OCI-LY3 (cell line): ENCODE measurements at regions not wholly inside any gene's neighbourhood (a gene's known extent, or its start where the extent isn't known, plus 50 kb on each side); places are given as distances from the start of the nearest gene placed in this dataset.

Source experiments
- H2AFZ ChIP-seq: fragments of 200-600, 300-600 bp; shearing (Covaris generic); 2 replicates; pipeline ENCODE4 v1.6.0; 2014; ENCODE audit warnings: antibody characterized with exemption, low read depth, low read length
- H3K27ac ChIP-seq: fragments of 200-600, 300-600 bp; sonication (generic); 2 replicates; pipeline ENCODE4 v1.5.1; 2014; ENCODE audit warnings: mild to moderate bottlenecking, low read length, moderate library complexity, mixed read lengths
- H3K27me3 ChIP-seq: fragments of 200-600, 300-600 bp; sonication (generic); 2 replicates; pipeline ENCODE4 v1.6.1; 2014; ENCODE audit warnings: low read depth, low read length, mixed read lengths
- H3K36me3 ChIP-seq: fragments of 200-600, 300-600 bp; sonication (generic); replicated peaks from 2 replicates; pipeline ENCODE3; 2014; ENCODE audit warnings: low read depth, low read length, mixed read lengths
- H3K4me1 ChIP-seq: fragments of 300-600, 200-600 bp; sonication (generic); 2 replicates; pipeline ENCODE4 v1.6.1; 2014; ENCODE audit warnings: low read length, mixed read lengths
- H3K4me2 ChIP-seq: fragments of 200-600, 300-600 bp; sonication (generic); 2 replicates; pipeline ENCODE4 v1.6.1; 2014; ENCODE audit warnings: low read length, mixed read lengths
- H3K4me3 ChIP-seq: fragments of 300-600, 200-600 bp; sonication (generic); 2 replicates; pipeline ENCODE4 v1.5.1; 2014; ENCODE audit warnings: antibody characterized with exemption, mild to moderate bottlenecking, low read length, moderate library complexity
- H3K79me2 ChIP-seq: fragments of 300-600, 200-600 bp; shearing (Covaris generic); 2 replicates; pipeline ENCODE4 v1.6.1; 2014; ENCODE audit warnings: mild to moderate bottlenecking, low read length, mixed read lengths
- H3K9ac ChIP-seq: fragments of 300-600, 200-600 bp; shearing (Covaris generic); 2 replicates; pipeline ENCODE4 v1.6.0; 2014; ENCODE audit warnings: mild to moderate bottlenecking, low read length, moderate library complexity
- H3K9me3 ChIP-seq: fragments of 200-600, 300-600 bp; shearing (Covaris generic); 2 replicates; pipeline ENCODE4 v1.6.1; 2014; ENCODE audit warnings: low read length, mixed read lengths; ENCODE audit not compliant: insufficient read depth
- H4K20me1 ChIP-seq: fragments of 200-600, 300-600 bp; sonication (generic); 2 replicates; pipeline ENCODE4 v1.6.1; 2016; ENCODE audit warnings: low read length, mixed read lengths; ENCODE audit not compliant: insufficient read depth
- CTCF ChIP-seq: fragments of 200-600, 300-600 bp; sonication (generic); IDR thresholded peaks from 2 replicates; pipeline ENCODE4 v1.5.1; 2014; ENCODE audit warnings: antibody characterized with exemption, low read length, low read depth
- EZH2phosphoT487 ChIP-seq: fragments of 200-600 bp; shearing (Covaris generic); IDR thresholded peaks from 2 replicates; pipeline ENCODE4 v1.6.1; 2018; ENCODE audit warnings: antibody characterized with exemption, mixed run types, low read depth

DNA sequence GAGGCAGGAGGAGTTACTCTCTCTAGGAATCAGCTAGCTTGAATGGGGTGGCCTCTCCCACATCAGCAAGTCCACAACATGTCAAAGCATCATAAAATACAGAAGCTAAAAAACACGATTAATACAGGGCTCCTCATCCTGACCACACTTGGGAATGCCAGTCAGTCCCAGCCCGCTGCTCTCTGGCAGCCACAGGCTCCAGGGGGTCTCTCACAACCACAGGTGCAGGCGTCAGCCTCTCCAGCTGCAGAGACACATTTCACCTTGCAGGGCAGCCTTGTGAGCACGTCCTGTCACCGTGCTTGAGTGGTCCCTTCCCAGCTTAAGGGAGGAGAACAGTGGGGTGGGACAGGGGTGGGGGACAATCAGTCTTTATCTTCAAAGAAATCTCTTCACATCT is 137.4 kb upstream of the SH3BP4 start:
- Histone ChIP-seq H3K4me2 (no peak overlapping the region), H3K9ac (no peak overlapping the region), H4K20me1 (no peaks in the 10 kb centered on the region), H3K4me1 (no peaks in the 10 kb centered on the region), H3K4me3 (no peak overlapping the region), H3K9me3 (no peaks in the 10 kb centered on the region), H2AFZ (no peak overlapping the region), H3K27ac (no peak overlapping the region), H3K36me3 (no peaks in the 10 kb centered on the region), H3K79me2 (no peaks in the 10 kb centered on the region), H3K27me3 (no peaks in the 10 kb centered on the region)
- TF ChIP-seq CTCF (no peak), EZH2phosphoT487 (no peak)

DNA sequence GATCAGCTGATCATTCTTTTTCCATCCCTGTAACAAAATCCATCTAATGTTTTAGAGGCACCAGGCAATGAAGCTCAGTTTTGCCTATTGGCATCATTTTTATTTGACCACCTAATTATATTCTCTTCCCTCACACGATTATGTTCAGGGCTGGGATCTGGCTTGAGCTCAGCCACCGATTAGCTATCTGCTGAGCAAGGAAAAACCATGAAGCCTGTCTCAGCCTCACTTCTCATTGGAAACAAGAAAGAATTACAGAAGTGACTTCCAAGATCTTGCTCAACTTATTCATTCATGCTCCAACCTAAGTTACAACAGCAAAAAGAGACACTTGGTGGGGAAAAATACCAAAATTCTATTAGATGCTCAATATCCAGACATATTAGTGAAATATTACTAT is 139.0 kb upstream of the SH3BP4 start:
- Histone ChIP-seq H2AFZ (no peak overlapping the region), H3K27ac (no peak overlapping the region), H3K4me1 (no peaks in the 10 kb centered on the region), H3K9ac (no peak overlapping the region), H3K27me3 (no peaks in the 10 kb centered on the region), H3K36me3 (no peaks in the 10 kb centered on the region), H3K4me3 (no peak overlapping the region), H4K20me1 (no peaks in the 10 kb centered on the region), H3K79me2 (no peaks in the 10 kb centered on the region), H3K9me3 (no peaks in the 10 kb centered on the region), H3K4me2 (no peak overlapping the region)
- TF ChIP-seq EZH2phosphoT487 (no peak), CTCF (no peak)

GRCh38 chr2:234808907-234809306 is 142.9 kb upstream of the SH3BP4 start:
- Histone ChIP-seq H3K9me3 (no peaks in the 10 kb centered on the region), H3K4me1 (no peaks in the 10 kb centered on the region), H3K4me2 (no peak overlapping the region), H3K27me3 (no peaks in the 10 kb centered on the region), H3K27ac (no peak overlapping the region), H4K20me1 (no peaks in the 10 kb centered on the region), H3K79me2 (no peaks in the 10 kb centered on the region), H2AFZ (no peak overlapping the region), H3K36me3 (no peaks in the 10 kb centered on the region), H3K9ac (no peak overlapping the region), H3K4me3 (no peak overlapping the region)
- TF ChIP-seq EZH2phosphoT487 (no peak), CTCF (no peak)

GRCh38 chr2:234806818-234807217 is 145.0 kb upstream of the SH3BP4 start:
- Histone ChIP-seq H3K27me3 (no peaks in the 10 kb centered on the region), H3K9ac (no peak overlapping the region), H3K36me3 (no peaks in the 10 kb centered on the region), H3K4me1 (no peaks in the 10 kb centered on the region), H3K9me3 (no peaks in the 10 kb centered on the region), H3K4me3 (no peak overlapping the region), H3K79me2 (no peaks in the 10 kb centered on the region), H4K20me1 (no peaks in the 10 kb centered on the region), H2AFZ (no peak overlapping the region), H3K27ac (no peak overlapping the region), H3K4me2 (no peak overlapping the region)
- TF ChIP-seq CTCF, result no peak
- no peak for TF ChIP-seq EZH2phosphoT487
